ENCODE measurements at regions not wholly inside any gene's neighbourhood (a gene's known extent, or its start where the extent isn't known, plus 50 kb on each side); places are given as distances from the start of the nearest gene placed in this dataset.

- no peak for DNase-seq (ENCODE audit: low spot score)
- Histone ChIP-seq H3K27ac (no peak overlapping the region), H3K4me3 (no peak overlapping the region)
- TF ChIP-seq CTCF (IDR thresholded peaks at IDR 0.05), result no peak
These were observed 236.1 kb downstream of the CETN3 start for GRCh38 chr5:90173299-90174030.

- no peak for DNase-seq (ENCODE audit: low spot score)
- H3K27ac ChIP-seq, result no peak overlapping the region
- TF ChIP-seq CTCF (IDR thresholded peaks at IDR 0.05), result no peak
- H3K4me3 ChIP-seq, result no peak overlapping the region
These were observed 238.1 kb downstream of the CETN3 start for GRCh38 chr5:90171466-90171865.

- Histone ChIP-seq H3K4me3 (no peak overlapping the region), H3K27ac (no peak overlapping the region)
- DNase-seq (ENCODE audit: low spot score), result no peak
- TF ChIP-seq CTCF (IDR thresholded peaks at IDR 0.05), result no peak
These were observed 239.3 kb downstream of the CETN3 start for GRCh38 chr5:90170261-90170660.

GRCh38 chr5:90169078-90169477, 240.5 kb downstream of the CETN3 start:
- H3K4me3 ChIP-seq, result no peak overlapping the region
- DNase-seq (ENCODE audit: low spot score), result no peak
- peak overlapping the region in 1 of 2 donors; percentile 29 for H3K27ac ChIP-seq
- no peak for TF ChIP-seq CTCF (IDR thresholded peaks at IDR 0.05)

- DNase-seq (ENCODE audit: low spot score), result no peak
- TF ChIP-seq CTCF (IDR thresholded peaks at IDR 0.05), result no peak
- H3K27ac ChIP-seq, result no peak overlapping the region
- H3K4me3 ChIP-seq, result no peak overlapping the region
These were observed 241.2 kb downstream of the CETN3 start for GRCh38 chr5:90168399-90168798.

- H3K27ac ChIP-seq, result no peak overlapping the region
- no peak for TF ChIP-seq CTCF (IDR thresholded peaks at IDR 0.05)
- DNase-seq (ENCODE audit: low spot score), result no peak
- H3K4me3 ChIP-seq, result no peak overlapping the region
These were observed 242.7 kb downstream of the CETN3 start for GRCh38 chr5:90166816-90167215.

- DNase-seq (ENCODE audit: low spot score), result no peak
- Histone ChIP-seq H3K4me3 (no peak overlapping the region), H3K27ac (no peak overlapping the region)
- no peak for TF ChIP-seq CTCF (IDR thresholded peaks at IDR 0.05)
These were observed 247.2 kb downstream of the CETN3 start for GRCh38 chr5:90162324-90162723.
